ENCODE measurements at regions not wholly inside any gene's neighbourhood (a gene's known extent, or its start where the extent isn't known, plus 50 kb on each side); places are given as distances from the start of the nearest gene placed in this dataset.

- no peak for TF ChIP-seq CTCF (IDR thresholded peaks at IDR 0.05; ENCODE audit: extremely low read depth, insufficient read depth, missing control alignments)
- in situ Hi-C loops (cut with MboI; ENCODE audit: low pct_unique_long_range_greater_than_20kb, low sequenced_read_pairs, unreplicated experiment): no loop called here
- DNase-seq (ENCODE audit: low spot score): no peak
These were observed 495.5 kb upstream of the MAP3K7 start for GRCh38 chr6:91082311-91082832.

GRCh38 chr6:91081452-91082067, 494.7 kb upstream of the MAP3K7 start:
- peak; percentile 69 for TF ChIP-seq CTCF (IDR thresholded peaks at IDR 0.05; ENCODE audit: extremely low read depth, insufficient read depth, missing control alignments)
- in situ Hi-C loops (cut with MboI; ENCODE audit: low pct_unique_long_range_greater_than_20kb, low sequenced_read_pairs, unreplicated experiment): no loop called here
- peak; percentile 34 for DNase-seq (ENCODE audit: low spot score)

DNA sequence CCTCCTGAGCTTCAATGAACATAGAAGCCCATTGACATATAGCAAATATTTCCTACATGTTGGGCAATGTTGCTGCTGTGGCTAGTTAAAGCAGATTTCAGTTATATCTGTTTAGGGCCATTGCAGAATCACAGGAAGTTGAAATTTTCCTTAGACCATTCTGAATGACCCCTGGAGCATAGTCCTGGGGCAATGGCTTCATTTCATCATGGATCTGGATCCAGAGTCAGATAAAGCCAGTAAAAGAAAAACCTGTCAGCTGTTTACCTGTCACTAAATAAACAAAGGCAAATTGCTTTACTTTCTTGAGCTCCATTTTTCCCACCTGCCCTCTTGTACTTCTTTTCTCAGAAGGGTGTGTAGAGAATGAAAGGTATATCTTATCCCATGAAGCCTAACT, 494.0 kb upstream of the MAP3K7 start:
- no peak for DNase-seq (ENCODE audit: low spot score)
- in situ Hi-C loops (cut with MboI; ENCODE audit: low pct_unique_long_range_greater_than_20kb, low sequenced_read_pairs, unreplicated experiment): no loop called here
- no peak for TF ChIP-seq CTCF (IDR thresholded peaks at IDR 0.05; ENCODE audit: extremely low read depth, insufficient read depth, missing control alignments)

DNA sequence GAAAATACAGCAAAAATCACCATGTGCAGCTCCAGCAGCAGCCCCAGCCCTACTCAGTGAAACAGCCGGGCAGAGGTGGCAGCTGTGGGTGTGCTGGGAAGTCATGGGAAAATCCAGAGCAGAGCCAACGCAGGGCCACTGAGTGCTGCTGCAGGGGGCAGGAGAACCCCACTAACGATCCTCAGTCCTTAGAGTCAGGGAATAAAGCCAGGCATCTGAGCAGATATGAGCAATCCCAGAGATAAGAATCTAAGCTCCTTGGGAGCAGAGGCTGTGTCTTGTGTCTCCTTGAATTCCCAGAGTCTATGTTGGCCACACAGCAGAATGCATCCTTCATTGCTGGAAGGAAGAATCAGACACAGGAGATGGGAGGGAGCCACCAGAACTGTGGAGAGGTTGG, 493.1 kb upstream of the MAP3K7 start:
- no peak for DNase-seq (ENCODE audit: low spot score)
- in situ Hi-C loops (cut with MboI; ENCODE audit: low pct_unique_long_range_greater_than_20kb, low sequenced_read_pairs, unreplicated experiment): no loop called here
- no peak for TF ChIP-seq CTCF (IDR thresholded peaks at IDR 0.05; ENCODE audit: extremely low read depth, insufficient read depth, missing control alignments)

DNA sequence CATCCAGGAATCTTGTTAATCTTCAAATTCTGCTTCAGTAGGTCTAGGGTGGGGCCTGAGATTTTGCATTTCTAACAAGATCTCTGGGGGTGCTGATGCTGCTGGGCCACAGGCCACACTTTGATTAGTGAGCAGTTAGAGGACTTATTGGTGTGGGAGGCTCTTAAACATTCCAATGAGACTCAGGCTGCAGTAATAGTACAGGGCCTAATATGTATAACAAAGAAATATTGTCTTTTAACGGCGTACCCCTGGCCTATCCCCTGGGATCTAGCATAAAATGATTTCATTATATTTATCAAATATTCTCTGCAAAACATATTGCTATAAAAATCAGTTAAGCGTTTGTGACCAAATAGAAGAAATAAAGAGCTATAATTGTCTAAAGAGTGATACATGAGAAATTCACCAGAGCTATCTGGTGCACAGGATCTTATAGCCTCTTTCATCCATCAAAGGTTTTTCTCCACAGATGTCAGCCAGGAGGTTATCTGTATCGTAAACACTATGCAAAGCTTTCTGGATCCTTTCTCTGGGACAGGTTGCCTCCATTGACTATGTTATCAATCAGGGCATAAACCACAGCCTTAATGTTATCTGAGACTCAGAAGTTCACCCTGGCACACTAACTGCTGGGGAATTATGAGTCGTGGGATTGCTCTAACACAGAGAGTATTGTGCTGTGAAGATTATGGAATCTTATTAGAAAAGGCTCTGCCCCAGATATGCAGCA, 488.5 kb upstream of the MAP3K7 start:
- in situ Hi-C loops (cut with MboI; ENCODE audit: low pct_unique_long_range_greater_than_20kb, low sequenced_read_pairs, unreplicated experiment): no loop called here
- DNase-seq (ENCODE audit: low spot score): no peak
- no peak for TF ChIP-seq CTCF (IDR thresholded peaks at IDR 0.05; ENCODE audit: extremely low read depth, insufficient read depth, missing control alignments)

- no peak for TF ChIP-seq CTCF (IDR thresholded peaks at IDR 0.05; ENCODE audit: extremely low read depth, insufficient read depth, missing control alignments)
- no peak for DNase-seq (ENCODE audit: low spot score)
- in situ Hi-C loops (cut with MboI; ENCODE audit: low pct_unique_long_range_greater_than_20kb, low sequenced_read_pairs, unreplicated experiment): no loop called here
These were observed 476.5 kb upstream of the MAP3K7 start for GRCh38 chr6:91063362-91063761.

Data from GM13977 (cell line).